HFFc6 (cell line): ENCODE measurements at regions not wholly inside any gene's neighbourhood (a gene's known extent, or its start where the extent isn't known, plus 50 kb on each side); places are given as distances from the start of the nearest gene placed in this dataset.

ENCODE experiments used
- DNase-seq: peaks from one replicate; pipeline ENCODE4 v3.0.0-alpha.2; 2018
- H3K27ac Mint-ChIP-seq: 2 replicates; pipeline ENCODE4 v1.8.0; 2020; ENCODE audit warnings: mild to moderate bottlenecking, mixed read lengths
- H3K27me3 Mint-ChIP-seq: 2 replicates; pipeline ENCODE4 v1.8.0; 2021; ENCODE audit warnings: mild to moderate bottlenecking, moderate library complexity, mixed read lengths; ENCODE audit not compliant: insufficient read depth
- H3K36me3 Mint-ChIP-seq: 2 replicates; pipeline ENCODE4 v1.8.0; 2021; ENCODE audit warnings: low read depth, mixed read lengths
- H3K4me1 Mint-ChIP-seq: 2 replicates; pipeline ENCODE4 v1.8.0; 2020; ENCODE audit warnings: low read depth, mixed read lengths
- H3K4me3 Mint-ChIP-seq: 2 replicates; pipeline ENCODE4 v1.8.0; 2020; ENCODE audit warnings: mild to moderate bottlenecking, moderate library complexity, mixed read lengths
- H3K9me3 Mint-ChIP-seq: 2 replicates; pipeline ENCODE4 v1.8.0; 2020; ENCODE audit warnings: mild to moderate bottlenecking, mixed read lengths
- TF ChIP-seq, protein P1 (sequence below): fragments of 200-600 bp; sonication (generic); IDR thresholded peaks from 2 replicates; pipeline ENCODE4 v1.5.0; 2021; ENCODE audit warnings: antibody characterized with exemption, mild to moderate bottlenecking

DNA sequence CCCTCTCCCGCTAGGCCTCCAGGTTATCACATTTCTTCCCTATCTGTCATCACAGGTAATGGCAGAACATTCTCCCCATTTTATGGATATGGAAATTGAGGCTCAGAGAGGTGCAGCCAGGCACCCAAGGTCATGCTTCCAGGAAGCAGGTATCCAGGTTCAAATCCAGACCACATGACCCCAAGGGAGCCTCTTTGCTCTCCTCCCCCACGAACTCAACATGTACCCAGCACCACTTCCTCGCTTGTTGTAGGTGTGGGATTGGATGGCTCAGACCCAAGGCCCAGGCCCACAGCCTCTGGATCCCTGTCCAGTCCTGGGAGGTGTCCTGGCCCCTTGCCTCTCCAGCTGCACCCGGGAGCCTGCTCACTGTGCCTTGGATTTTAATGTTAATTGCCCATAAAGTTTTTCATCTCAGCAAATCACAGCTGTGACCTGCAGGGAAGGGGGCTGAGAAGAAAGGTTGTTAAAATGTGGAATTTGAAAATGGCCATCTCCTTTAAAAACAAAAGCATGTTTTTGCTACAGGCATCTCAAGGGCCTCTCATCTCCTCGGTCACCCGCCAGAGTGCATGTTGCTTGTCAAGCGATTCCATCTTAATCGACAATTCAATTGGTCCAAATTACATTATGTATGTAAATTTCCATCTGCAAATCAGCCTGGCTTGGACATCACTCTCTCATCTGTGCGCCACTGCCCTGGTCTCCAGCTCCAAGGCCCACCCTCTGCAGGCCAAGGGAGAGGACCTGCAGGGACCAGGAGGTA lies 205.4 kb upstream of the ZMIZ1 start:
- Mint-ChIP-seq H3K36me3 (no peaks in the 10 kb centered on the region), H3K27me3 (peaks cover 39% of the 10 kb centered on the region), H3K27ac (no peak overlapping the region), H3K4me3 (no peak overlapping the region), H3K4me1 (no peaks in the 10 kb centered on the region), H3K9me3 (no peaks in the 10 kb centered on the region)
- no peak for DNase-seq
- TF ChIP-seq, protein P1, sequence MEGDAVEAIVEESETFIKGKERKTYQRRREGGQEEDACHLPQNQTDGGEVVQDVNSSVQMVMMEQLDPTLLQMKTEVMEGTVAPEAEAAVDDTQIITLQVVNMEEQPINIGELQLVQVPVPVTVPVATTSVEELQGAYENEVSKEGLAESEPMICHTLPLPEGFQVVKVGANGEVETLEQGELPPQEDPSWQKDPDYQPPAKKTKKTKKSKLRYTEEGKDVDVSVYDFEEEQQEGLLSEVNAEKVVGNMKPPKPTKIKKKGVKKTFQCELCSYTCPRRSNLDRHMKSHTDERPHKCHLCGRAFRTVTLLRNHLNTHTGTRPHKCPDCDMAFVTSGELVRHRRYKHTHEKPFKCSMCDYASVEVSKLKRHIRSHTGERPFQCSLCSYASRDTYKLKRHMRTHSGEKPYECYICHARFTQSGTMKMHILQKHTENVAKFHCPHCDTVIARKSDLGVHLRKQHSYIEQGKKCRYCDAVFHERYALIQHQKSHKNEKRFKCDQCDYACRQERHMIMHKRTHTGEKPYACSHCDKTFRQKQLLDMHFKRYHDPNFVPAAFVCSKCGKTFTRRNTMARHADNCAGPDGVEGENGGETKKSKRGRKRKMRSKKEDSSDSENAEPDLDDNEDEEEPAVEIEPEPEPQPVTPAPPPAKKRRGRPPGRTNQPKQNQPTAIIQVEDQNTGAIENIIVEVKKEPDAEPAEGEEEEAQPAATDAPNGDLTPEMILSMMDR = no peak

DNA sequence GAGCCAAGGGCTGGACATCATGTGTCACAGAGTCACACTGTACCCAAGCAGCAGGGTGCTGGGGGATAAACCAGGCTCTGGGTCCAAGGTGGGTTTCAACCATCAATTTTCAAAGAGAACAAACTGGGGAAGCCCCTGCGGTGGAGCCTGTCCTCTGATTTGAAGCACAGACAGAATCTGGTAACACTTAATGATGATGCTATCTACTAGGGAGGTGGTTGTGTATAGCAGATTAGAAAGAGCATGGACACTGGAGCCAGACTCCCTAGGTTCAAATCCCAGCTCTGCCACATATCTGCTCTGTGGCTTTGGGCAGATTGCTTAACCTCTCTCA lies 204.9 kb upstream of the ZMIZ1 start:
- Mint-ChIP-seq H3K9me3 (no peaks in the 10 kb centered on the region), H3K4me1 (no peaks in the 10 kb centered on the region), H3K27ac (no peak overlapping the region), H3K36me3 (no peaks in the 10 kb centered on the region), H3K27me3 (peaks cover 38% of the 10 kb centered on the region), H3K4me3 (no peak overlapping the region)
- no peak for DNase-seq
- TF ChIP-seq, protein P1 = no peak

DNA sequence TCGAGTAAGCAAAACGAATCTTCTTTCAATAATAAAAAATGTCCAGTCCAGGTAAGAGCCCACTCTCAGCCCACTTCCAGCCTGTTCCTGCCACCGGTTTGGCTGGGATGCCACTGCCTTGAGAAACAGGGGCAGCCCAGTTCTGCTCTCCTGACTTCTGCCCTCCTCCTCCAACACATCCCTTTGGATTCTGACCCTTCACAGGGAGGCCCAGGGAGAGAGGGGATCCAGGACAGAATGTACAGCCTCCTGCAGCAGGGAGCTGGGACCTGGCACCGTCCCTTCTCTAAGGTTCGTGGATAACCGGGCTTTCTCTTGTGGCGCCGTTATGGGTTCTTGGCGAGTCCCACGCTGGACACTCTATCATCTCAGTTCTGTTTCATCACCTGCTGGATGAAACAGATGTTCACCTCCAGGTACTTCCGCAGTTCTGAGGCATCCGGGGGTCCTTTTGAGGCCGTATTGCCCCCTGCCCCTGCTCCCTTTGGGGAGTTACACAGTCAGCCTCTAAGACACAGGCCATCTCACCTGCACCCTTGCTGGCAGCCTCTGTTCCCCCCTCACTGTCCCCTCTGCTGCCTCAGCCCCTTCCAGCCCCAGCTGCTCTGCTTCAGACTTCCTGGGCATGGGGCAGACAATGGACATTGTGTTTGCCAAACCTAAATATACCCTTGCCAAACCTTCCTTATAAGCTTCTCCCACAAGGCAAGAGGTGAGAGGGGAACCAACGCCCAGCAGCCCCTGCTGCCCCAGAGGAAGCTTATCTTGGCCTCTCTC lies 203.8 kb upstream of the ZMIZ1 start:
- Mint-ChIP-seq H3K27ac (no peak overlapping the region), H3K36me3 (no peaks in the 10 kb centered on the region), H3K27me3 (peaks cover 33% of the 10 kb centered on the region), H3K9me3 (no peaks in the 10 kb centered on the region), H3K4me3 (no peak overlapping the region), H3K4me1 (no peaks in the 10 kb centered on the region)
- no peak for DNase-seq
- TF ChIP-seq, protein P1 = no peak

DNA sequence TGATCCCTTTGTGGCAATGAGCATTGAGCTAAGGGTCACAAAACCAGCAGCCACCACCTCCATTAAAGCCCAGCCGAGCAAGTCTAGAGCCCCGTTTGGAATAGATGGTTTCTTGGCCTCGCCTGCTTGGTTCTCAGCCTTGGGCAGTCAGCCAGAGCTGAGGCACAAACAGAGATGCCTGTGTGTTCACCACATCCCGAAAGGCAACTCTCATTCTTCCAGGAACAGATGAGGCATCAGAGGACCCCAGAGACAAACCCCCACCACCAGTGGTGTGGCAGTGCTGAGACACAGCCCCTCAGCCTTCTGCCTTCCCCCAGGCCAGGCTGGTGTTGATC lies 203.3 kb upstream of the ZMIZ1 start:
- DNase-seq = no peak
- TF ChIP-seq, protein P1 = no peak
- Mint-ChIP-seq H3K4me1 (no peaks in the 10 kb centered on the region), H3K4me3 (no peak overlapping the region), H3K27me3 (peaks cover 32% of the 10 kb centered on the region), H3K36me3 (no peaks in the 10 kb centered on the region), H3K27ac (no peak overlapping the region), H3K9me3 (no peaks in the 10 kb centered on the region)

DNA sequence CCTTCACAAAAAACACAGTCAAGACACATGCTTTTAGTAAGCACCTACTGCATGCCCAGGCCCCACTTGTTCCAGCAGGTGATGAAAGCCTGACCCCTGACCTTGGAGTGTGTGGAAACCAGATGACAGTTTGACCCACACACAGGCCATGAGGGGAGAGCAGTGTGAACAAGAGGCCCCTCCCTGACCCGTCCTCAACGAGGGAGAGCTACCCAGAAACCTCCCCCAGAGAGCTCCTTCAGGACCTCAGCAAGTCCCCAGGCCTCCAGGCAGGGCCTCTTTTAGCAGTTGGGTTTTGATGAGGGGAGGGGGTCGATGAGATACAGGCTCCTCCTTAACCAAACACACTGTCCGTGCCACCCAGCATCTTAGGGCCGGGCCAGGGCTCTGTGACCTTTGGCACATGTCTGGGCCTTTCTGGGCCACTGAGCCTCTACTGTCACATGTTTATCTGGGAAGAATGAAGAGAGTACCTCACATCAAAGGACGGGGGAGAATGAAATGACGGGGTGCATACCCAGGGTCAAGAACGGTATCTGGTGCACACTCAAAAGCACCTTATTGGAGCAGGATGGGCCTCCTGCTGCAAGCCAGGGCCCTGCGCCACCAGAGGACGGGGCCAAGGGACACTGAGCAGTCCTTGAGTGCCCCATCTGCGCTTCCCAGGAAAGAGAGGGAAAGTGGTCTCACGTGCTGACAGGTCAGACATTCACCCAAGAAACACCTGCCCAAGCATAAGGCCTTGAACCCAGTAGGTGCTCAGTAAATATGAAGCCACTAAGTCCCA lies 202.6 kb upstream of the ZMIZ1 start:
- H3K4me3 Mint-ChIP-seq = no peak overlapping the region
- DNase-seq = no peak
- no peaks in the 10 kb centered on the region for H3K9me3 Mint-ChIP-seq
- TF ChIP-seq, protein P1 = no peak
- no peaks in the 10 kb centered on the region for H3K4me1 Mint-ChIP-seq
- no peaks in the 10 kb centered on the region for H3K36me3 Mint-ChIP-seq
- H3K27ac Mint-ChIP-seq = no peak overlapping the region
- H3K27me3 Mint-ChIP-seq = peaks cover 35% of the 10 kb centered on the region
